D721Med (cell line): ENCODE measurements at regions not wholly inside any gene's neighbourhood (a gene's known extent, or its start where the extent isn't known, plus 50 kb on each side); places are given as distances from the start of the nearest gene placed in this dataset.

ENCODE experiments used
- DNase-seq: peaks from one replicate; pipeline ENCODE4 v3.0.0; 2011; ENCODE audit warnings: low spot score; ENCODE audit not compliant: insufficient read length
- FAIRE-seq: peaks from 2 replicates; lab custom pipeline; 2011; peaks lifted over from hg19 to GRCh38; lab: Jason Lieb, UNC
- CTCF ChIP-seq: IDR thresholded peaks from 2 replicates; pipeline ENCODE4 v1.5.1; 2012; ENCODE audit warnings: mild to moderate bottlenecking, control low read depth; ENCODE audit not compliant: insufficient read depth; ENCODE audit errors: missing control alignments

DNA sequence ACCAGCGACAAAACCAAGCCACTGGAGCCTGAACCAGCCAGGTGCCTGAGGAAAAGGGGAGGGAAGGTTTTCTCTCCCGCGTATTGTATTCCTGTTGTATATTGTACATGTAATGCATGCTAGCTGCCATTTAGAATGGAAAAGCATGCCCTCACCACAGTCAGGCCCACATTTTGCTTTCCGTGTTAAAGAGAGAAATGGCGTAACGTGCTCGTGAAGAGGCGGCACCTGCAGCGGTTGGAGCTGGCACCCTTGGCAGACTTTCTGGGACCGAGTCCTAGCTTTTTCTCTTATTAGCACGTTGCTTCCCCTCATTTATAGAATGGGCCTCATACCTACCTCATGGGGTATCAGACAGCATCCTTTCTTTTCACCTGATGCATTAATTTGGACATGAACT lies 135.3 kb upstream of the IRF2BP2 start:
- no peak for FAIRE-seq
- no peak for DNase-seq
- TF ChIP-seq CTCF: no peak

DNA sequence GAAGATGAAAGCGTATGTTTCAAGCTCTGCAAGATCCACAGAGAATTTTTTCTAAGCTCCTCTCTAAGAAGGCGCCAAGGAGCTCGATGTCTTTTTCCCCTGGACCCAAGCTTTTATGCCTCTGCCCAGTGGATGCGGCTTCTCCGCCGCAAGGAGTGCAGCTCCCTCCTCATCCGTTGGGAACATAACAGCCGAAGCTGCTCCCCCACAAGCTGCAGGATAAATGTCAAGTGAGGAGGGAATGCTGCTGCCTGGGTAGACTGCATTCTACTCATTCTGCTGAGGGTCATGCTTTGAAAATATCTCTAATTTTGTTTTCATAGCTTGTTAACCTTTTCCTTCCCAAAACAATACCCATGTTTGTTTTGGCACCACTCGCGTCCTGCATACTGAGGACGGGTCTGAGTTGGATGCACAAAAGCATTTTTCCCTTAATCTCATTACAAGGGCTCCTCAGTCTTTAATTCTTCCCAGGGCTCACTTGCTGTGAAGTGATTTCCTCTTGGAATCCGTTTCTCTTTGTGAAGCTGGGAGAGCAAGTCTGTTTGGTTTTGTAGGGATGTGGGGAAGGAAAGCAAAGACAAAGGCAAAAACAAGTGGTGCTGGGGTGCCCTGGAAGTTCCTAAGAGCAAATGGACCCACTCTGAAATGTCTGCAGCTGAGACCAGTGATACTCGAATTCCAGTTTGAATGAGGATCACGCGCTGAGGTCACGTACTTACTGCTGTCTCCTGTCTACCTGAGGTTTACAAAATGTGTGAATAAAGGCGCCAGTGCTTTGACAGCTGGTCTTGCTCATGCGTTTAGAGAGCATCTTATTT lies 134.0 kb upstream of the IRF2BP2 start:
- no peak for DNase-seq
- FAIRE-seq: no peak
- no peak for TF ChIP-seq CTCF

GRCh38 chr1:234742622-234743021 lies 132.6 kb upstream of the IRF2BP2 start:
- DNase-seq (no peak), FAIRE-seq (no peak)
- TF ChIP-seq CTCF: no peak

GRCh38 chr1:234737967-234738314 lies 128.0 kb upstream of the IRF2BP2 start:
- TF ChIP-seq CTCF: no peak
- FAIRE-seq (no peak), DNase-seq (no peak)

DNA sequence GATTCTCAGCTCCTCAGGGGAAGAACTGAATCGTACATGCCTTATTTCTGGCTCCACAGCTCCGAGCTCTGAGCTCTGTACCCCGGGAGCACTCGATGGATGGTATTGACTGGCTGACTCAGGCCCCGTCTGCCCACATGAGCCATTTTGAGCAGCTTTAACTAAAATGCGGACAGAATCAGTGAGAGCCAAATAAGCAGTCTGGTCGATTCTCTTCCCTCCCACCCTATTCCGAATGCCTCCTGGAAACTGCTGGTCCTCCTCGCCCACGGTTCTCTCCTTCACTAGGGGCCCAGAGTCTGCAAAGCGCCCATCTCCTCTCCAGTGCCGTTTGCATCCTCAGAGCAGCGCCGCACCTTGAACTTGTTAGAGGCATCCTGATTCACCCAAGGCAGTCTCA lies 125.9 kb upstream of the IRF2BP2 start:
- no peak for DNase-seq
- no peak for TF ChIP-seq CTCF
- FAIRE-seq: no peak

- no peak for TF ChIP-seq CTCF
- DNase-seq (no peak), FAIRE-seq (no peak)
These were observed 125.5 kb upstream of the IRF2BP2 start for GRCh38 chr1:234735476-234735875.

DNA sequence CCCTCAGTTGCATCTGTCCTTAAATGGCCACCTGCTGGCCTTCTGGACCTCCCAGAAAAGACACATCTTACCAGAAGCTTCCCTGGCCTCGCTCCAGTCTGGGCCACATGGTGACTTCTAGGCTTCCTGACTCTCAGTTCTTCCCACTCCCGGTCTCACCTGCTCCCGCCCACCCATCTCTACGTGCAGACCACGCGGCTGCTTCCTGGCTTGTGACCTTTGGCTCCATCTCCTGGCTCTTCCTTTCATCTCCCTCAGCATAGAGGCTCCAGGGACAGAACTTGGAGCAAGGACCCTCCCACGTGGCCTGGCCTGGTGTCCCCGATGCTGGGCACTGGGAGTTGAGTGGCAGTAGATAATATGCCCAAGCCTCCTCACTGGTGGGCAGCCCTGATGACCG lies 124.9 kb upstream of the IRF2BP2 start:
- no peak for TF ChIP-seq CTCF
- no peak for FAIRE-seq
- no peak for DNase-seq
